CMK (cell line): ENCODE measurements at regions not wholly inside any gene's neighbourhood (a gene's known extent, or its start where the extent isn't known, plus 50 kb on each side); places are given as distances from the start of the nearest gene placed in this dataset.

Experiments
- DNase-seq: peaks from one replicate; pipeline ENCODE4 v3.0.0-alpha.2; 2010; ENCODE audit warnings: low read depth

DNA sequence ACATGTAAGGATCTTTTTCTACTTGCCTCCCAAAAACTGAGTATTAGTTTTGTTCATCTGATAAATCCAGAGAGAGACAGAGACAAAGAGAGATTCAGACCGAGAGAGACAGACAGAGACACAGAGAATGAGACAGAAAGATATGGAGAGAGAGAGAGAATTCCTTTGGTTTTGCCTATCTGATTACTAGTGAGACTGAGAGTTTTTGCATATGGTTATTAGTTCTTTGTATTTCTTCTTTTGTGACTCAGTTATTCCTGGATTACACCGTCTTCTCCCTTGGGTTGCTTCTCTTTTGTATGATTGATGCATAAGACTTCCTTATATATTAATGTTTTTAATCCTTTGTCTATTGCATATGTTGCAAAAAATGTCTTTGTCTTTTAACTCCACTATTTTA lies 91.2 kb upstream of the SPATA31C2 start:
- no peak for DNase-seq

DNA sequence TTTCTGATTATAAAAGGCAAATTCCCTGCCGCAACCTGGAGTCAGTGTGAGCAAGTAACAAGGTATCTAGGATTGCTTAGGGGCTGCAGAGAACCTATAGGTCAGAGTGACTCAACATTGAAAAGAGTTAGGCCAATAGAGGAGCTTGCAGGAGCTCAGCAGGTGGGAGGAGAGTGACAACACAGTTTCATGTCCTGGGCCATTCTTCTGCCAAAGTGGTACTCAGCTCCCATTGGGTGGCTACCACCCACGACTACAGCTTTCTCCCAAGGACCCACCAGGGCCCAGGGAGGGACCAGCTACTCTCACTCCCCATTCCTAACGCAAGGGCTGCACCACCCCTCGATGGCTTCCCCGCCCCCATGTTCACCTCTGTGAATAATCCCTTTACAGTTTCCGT lies 86.7 kb upstream of the SPATA31C2 start:
- no peak for DNase-seq

DNA sequence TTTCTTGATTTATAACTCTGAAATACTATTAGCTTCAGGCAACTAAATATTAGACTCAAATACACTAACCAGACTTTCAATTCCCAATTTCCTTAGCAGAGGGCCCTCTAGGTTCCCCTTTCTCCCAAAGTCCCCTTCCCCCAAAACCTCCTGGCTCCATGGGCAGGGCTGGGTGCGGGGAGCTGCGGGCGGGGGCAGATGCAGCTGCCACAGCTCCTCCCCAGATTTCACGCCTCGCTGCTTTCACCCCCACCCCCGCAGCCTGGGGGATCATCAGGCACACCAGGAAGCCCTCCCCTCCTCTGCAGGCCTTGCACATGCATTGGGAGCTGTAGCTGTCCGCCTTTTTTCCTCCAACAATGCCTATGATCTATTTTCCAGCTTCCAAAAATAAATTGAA lies 82.8 kb upstream of the SPATA31C2 start:
- no peak for DNase-seq

DNA sequence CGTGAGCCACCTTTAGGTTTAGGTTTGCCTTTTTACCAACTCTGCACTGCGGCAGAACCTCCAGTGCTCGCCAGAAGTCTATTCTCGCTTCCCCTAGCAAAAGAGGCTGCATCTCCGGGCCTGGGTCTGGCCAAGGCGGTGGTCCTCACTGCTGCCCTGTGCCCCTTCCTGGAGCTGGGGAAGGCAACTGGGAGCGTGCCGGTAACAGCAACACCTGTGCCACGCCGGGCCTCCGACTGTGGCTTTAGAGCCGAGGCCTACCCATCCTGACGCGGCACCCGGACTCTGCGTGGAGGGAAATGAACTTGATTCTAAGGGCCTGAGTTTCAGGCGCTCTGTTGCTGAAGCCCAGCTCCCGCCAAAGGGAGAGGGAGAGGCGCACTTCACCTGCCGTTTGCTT lies 82.4 kb upstream of the SPATA31C2 start:
- DNase-seq, result no peak

DNA sequence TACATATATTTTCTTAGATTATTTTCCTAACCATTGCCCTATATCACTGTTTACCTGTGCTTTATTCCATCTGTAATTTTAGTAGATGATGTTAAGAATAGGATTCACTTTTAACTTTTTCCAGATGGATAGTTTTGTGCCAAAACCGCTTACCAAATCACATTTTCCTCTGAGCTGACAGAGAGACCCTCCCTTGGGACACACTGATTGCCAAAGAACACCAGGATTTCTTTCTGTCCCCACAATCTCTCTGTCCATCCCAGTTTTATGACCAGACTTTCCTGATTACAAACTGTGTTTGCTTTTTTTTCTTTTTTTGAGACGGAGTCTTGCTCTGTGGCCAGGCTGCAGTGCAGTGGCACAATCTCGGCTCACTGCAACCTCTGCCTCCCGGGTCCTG lies 81.3 kb upstream of the SPATA31C2 start:
- DNase-seq, result no peak

DNA sequence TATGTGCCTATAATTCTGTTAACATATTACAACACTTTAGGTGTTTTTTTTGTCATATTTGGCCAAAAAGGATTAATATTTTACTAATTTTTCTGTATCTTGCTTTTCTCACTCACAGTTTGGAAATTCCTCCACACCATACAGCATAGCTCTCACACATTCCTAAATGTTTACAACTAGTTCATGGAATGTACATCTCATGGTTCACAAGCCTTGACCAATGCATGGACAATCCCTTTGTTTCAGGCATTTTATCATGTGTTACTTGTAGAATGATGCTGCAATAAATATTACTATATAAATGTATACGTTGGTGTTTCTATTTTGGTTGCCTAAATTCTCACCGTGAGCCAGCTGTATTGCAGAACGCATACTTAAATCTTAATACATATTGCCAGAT lies 80.5 kb upstream of the SPATA31C2 start:
- no peak for DNase-seq

DNA sequence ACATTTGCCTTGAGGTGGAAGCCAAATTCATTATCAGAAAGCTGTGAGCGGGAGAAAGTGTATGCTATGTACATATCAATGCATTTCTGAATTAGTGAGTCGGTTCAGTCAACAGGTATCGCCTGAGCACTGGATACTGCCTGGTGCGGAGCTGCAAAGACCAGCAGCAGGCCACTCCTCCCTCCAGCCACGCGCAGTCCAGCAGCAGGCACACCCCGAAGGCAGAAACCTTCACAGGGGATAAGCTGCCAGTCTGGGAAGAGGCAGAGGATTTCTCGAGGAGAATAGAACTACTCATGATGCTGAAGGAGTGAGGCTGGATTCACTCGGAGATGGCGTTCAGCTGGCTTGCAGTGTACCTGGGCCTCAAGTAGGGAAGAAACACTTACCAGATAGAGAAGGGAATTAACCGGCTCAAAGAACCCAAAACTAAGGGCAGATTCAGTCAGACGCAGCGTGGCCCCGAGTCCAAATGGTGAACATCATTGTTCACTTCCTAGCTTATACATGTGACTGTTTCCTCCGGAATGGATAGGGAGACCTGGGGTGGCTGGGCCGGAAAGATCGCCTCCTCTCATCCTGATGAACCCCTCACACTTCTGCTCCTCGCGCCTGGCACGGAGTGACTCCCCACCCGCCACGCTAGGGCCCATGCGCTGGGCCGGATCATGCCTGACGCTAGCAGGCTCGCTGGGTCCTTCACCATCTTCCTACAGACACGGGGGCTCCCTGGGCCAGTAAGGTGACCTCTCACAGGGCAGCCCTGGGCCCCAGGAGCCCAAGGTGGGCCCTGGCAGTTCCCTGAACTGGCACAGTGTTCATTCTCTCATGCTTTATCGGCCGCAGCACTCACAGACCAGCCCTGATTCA lies 78.1 kb upstream of the SPATA31C2 start:
- no peak for DNase-seq

DNA sequence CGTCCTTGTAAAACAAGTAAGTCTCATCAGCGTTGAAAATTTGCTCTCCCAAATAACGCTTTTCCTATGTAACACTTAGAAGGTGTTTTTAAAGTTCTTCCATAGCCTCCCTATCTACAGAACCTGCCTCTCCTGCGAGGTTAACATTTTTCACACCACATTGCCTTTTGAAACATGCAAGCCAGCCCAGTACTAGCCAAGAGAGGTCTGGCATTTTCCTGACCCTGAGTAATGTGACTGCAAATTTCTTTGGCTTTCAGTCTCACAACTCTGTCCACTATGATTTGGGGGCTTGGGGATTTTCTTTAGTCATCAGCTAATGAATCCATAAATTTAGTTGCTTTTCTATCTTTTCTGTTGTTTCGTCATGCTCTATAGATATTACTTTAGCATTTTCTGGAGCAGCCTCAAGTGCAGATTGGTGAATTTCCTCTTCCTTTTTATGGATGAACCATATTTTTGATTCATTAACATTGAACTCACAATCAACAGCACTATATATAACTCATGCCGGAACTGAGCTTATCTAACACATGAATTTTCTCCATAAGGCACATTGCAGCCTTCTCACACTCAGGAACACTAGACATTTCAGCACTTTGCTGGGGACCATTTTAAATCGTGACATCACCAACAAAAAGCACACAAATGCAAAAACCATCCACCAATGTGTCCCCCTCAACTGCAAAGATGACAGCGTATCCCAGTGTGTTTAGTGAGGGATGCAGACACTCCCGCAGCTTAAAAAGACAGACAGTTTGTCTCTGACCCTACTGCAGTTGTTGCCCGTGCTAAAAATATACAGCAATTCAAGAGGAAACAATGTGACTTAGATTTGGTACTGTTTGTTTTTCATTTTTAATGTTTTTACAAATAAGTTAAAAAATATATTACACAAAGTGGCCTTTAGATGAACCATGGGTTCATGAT lies 77.2 kb upstream of the SPATA31C2 start:
- DNase-seq, result no peak

DNA sequence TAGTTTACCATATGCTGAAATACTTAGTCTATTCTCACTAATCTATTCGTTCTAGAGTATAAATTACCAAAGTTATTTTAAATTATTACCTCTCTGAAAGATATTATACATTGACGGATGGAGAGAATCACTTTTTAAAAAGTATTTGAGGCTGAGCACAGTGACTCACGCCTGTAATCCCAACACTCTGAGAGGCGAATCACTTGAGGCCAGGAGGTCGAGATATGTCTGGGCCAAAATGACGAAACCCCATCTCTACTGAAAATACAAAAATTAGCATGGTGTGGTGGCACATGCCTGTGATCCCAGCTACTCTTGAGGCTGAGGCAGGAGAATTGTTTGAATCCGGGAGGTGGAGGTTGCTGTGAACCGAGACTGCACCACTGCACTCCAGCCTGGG lies 64.0 kb upstream of the SPATA31C2 start:
- DNase-seq, result no peak

DNA sequence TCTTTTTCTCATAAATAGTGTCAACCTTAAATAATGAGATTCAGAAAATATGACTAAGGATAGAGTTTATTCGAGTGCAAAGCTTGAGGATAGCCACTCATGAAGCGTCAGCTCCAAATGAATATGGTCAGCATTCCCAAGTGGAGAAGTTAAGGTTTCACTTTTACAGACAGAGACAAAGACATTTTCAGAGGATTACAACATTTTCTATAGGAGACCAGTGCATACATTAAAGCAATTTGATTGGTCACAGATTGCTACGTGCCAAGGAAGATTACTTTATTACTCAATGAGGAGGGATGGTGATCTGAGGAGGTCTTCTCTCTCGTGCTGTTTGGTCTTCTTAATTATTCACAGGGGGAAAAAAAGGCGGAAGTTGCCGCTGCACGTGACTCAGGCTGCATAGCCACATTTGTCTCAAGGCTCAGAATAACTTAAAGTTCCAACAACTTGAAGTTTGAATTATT lies 60.1 kb upstream of the SPATA31C2 start:
- no peak for DNase-seq

DNA sequence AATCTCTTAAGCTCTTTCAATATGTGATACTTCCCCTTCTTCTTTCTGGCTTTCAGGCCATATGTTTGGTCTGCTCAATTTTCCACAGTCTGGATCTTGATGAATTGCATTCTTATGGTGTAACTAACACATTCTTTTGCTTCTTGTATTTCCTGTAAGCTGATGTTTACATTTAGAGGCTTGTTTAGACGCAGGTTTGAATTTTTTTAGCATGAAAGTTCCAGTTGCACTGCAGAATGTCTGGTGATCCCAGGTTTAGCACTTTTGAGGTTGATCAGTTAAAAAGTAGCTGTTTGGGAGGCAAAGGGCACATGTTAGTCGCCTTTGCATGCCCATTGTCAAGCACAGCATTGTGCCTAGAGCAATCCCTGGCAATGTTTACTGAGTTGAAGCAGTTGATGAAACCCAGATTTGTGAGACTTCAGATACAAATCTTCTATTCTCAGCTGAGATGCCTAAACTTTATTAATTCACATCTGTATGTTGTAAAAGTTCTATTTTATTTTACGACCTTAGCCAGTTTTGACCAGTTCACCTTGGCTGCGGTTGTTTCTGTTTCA lies 59.6 kb upstream of the SPATA31C2 start:
- DNase-seq, result no peak

DNA sequence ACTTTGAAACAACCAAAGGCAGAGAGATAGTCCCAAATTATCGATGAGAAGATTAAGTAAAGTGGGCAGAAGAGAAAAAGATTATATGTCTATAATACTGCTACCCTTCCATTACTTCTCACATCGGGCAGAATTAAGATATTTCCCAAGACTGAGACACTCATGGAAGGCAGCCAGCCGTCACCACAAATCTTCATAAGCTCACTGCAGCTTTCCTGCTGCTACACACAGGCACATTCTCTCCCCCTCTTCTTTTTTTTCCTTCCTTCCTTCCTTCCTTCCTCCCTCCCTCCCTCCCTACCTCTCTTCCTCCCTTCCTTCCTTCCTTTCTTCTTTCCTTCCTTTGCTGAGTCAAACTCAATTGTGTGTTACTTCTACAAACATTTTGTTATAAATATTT lies 58.7 kb upstream of the SPATA31C2 start:
- no peak for DNase-seq

DNA sequence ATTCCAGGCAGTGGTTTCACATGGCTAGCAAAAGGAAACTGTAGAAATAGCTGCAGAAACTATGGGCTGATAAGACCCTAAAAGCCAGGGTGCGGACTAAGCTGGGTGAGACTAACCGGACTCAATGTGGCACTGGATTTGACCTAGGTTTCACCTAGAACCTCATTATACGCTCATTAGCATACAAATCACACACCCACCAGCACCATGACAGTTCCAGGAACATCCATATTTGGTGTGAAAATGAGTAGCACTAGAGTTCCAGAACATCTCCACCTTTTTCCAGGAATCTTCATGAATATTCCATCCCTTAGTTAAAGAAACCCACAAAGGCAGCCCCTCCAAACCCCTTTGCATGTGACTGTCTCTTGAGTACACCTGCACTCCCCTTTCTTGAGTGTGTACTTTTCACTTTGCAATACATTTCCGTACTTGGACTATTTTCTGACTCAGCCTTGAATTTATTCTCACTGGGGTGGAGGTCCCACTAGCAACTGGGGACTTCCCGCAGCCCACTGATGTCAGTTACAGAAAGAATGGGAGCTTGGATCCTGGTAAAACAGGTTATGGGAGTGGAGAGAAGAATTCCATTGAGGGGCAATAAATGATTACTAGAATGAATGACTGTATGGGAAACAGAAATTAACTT lies 58.0 kb upstream of the SPATA31C2 start:
- DNase-seq, result no peak

DNA sequence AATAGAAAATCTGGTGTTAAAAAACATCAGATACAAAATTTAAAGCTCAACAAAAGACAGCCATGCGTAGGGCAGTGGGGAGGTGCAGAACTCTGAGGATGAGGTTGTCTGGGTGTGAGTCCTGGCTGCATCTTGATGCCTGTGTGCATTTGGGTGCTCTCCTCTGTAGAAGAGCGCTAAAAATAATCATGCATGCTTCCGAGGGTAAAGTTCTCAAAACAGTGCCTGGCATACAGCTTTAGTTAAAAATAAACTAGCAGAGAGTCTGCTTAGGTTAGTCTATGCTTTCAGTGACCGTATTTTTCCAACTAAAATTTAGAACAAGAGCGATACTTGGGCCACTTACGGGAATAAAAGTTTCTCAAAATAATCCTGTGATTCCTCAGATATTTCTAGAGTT lies 55.5 kb upstream of the SPATA31C2 start:
- DNase-seq, result no peak

DNA sequence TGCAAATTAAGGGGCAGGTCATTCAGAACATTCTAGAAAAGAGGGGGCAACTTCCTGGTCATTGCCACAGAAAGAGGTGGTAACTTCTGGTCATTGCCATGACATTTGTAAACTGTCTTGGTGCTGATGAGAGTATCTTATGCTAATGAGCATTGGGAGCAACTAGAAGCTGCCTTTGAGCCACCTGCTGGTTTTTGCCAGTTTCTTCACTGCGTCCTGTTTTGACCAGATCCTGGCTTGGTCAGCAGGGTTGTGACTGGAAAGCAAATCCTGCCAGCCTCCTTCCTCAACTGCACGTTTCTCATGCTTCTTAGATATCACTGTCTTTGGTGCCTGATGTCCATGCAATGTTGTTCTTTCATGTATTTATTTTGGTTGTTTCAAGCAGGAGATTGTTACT lies 53.2 kb upstream of the SPATA31C2 start:
- no peak for DNase-seq

DNA sequence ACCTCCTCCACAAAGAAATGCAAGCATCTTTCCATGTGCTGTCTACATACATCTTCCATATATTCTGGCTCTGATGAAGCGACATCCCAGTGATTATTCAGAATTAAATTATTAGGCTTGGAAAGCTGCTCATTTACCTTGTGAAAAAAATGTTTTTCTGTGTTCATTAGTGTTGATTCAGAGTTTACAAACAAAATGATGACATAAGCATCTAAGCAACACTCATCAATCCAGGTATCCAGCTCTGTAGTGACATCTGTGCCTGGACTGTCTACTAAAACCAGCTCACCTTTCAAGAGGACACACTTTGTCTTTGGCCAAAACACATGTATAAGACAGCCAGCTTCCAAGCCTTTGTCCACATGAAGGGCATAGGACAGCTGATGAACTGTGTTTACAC lies 51.1 kb upstream of the SPATA31C2 start:
- DNase-seq, result no peak
